H1 (cell line): ENCODE measurements at regions not wholly inside any gene's neighbourhood (a gene's known extent, or its start where the extent isn't known, plus 50 kb on each side); places are given as distances from the start of the nearest gene placed in this dataset.

Source experiments
- CEBPB ChIP-seq: IDR thresholded peaks from 2 replicates; pipeline ENCODE4 v1.6.1; 2012; ENCODE audit warnings: low read depth, low read length
- CTCF ChIP-seq, 3 experiments: IDR thresholded peaks; 1 replicate in 2 of 3; 2 replicates in 1 of 3; pipeline versions ENCODE4 v1.5.1 to v1.6.1; 2011; ENCODE audit warnings: low read length in 3 of 3, mild to moderate bottlenecking in 3 of 3, inconsistent platforms in 2 of 3, low read depth in 1 of 3, moderate library complexity in 1 of 3; ENCODE audit not compliant: insufficient read depth in 1 of 3; ENCODE audit errors: control extremely low read depth in 1 of 3
- EZH2 ChIP-seq: fragments of 200-600 bp; sonication (generic); IDR thresholded peaks from 2 replicates; pipeline ENCODE4 v1.7.1; 2012; ENCODE audit warnings: low read depth, mild to moderate bottlenecking, moderate library complexity, low read length, inconsistent platforms; ENCODE audit not compliant: severe bottlenecking
- JUN ChIP-seq: IDR thresholded peaks from 2 replicates; pipeline ENCODE4 v1.6.1; 2011; ENCODE audit warnings: low read depth, mild to moderate bottlenecking, improper control_type of control experiment, low read length
- MAFK ChIP-seq: IDR thresholded peaks from 2 replicates; pipeline ENCODE4 v1.6.1; 2012; ENCODE audit warnings: low read depth, mild to moderate bottlenecking, improper control_type of control experiment, low read length
- POLR2A ChIP-seq, 2 experiments: IDR thresholded peaks; 1 replicate in 1 of 2; 2 replicates in 1 of 2; pipeline ENCODE4 v1.6.1; 2011; ENCODE audit warnings: low read depth in 2 of 2, low read length in 2 of 2, mild to moderate bottlenecking in 2 of 2; ENCODE audit errors: control extremely low read depth in 1 of 2
- POLR2AphosphoS5 ChIP-seq: IDR thresholded peaks from 2 replicates; pipeline ENCODE4 v1.6.1; 2011; ENCODE audit warnings: low read depth, low read length
- RAD21 ChIP-seq, 2 experiments: IDR thresholded peaks in 1 of 2; conservative IDR thresholded peaks in 1 of 2; 2 replicates each; pipeline ENCODE4 v1.6.1; 2011; ENCODE audit warnings: low read depth in 2 of 2, low read length in 2 of 2, improper control_type of control experiment in 1 of 2, inconsistent platforms in 1 of 2, mild to moderate bottlenecking in 1 of 2, moderate library complexity in 1 of 2
- RFX5 ChIP-seq: IDR thresholded peaks from 2 replicates; pipeline ENCODE4 v1.6.1; 2011; ENCODE audit warnings: low read depth, low read length, improper control_type of control experiment, borderline replicate concordance
- RNF2 ChIP-seq: fragments of 200-900, 300-1000 bp; sonication (generic); IDR thresholded peaks from 2 replicates; pipeline ENCODE4 v1.7.1; 2016; ENCODE audit warnings: borderline replicate concordance, low read depth, mild to moderate bottlenecking, antibody characterized with exemption, low read length; ENCODE audit not compliant: poor library complexity, severe bottlenecking; ENCODE audit errors: missing control alignments
- SP2 ChIP-seq: IDR thresholded peaks from 2 replicates; pipeline ENCODE4 v1.6.1; 2012; ENCODE audit warnings: mild to moderate bottlenecking, low read length, inconsistent platforms
- TAF1 ChIP-seq: IDR thresholded peaks from 2 replicates; pipeline ENCODE4 v1.6.1; 2011; ENCODE audit warnings: mild to moderate bottlenecking, low read depth, low read length
- USF2 ChIP-seq: IDR thresholded peaks from 2 replicates; pipeline ENCODE4 v1.6.1; 2011; ENCODE audit warnings: low read length, improper control_type of control experiment
- YY1 ChIP-seq: IDR thresholded peaks from 2 replicates; pipeline ENCODE4 v1.6.1; 2011; ENCODE audit warnings: low read depth, mild to moderate bottlenecking, low read length

GRCh38 chr10:90149563-90149962 is 448.2 kb downstream of the KIF20B start:
- TF ChIP-seq SP2, result no peak
- TF ChIP-seq CTCF (IDR thresholded peaks at IDR 0.05; ENCODE audit: control extremely low read depth in 1 of 3, insufficient read depth in 1 of 3, low read depth in 1 of 3, low read length in 3 of 3), result no peak
- TF ChIP-seq CEBPB, result no peak
- TF ChIP-seq RAD21 (IDR thresholded peaks at IDR 0.05 in 1 of 2, conservative IDR thresholded peaks at IDR 0.05 in 1 of 2; ENCODE audit: low read depth in 2 of 2, low read length in 2 of 2), result no peak
- no peak for TF ChIP-seq MAFK
- no peak for TF ChIP-seq JUN
- TF ChIP-seq USF2, result no peak
- no peak for TF ChIP-seq POLR2AphosphoS5
- no peak for TF ChIP-seq POLR2A (IDR thresholded peaks at IDR 0.05; ENCODE audit: control extremely low read depth in 1 of 2, low read depth in 2 of 2, low read length in 2 of 2)
- no peak for TF ChIP-seq RNF2
- TF ChIP-seq YY1, result no peak
- TF ChIP-seq TAF1, result no peak
- no peak for TF ChIP-seq RFX5
- TF ChIP-seq EZH2, result no peak
